Panc1 (cell line): ENCODE measurements at regions not wholly inside any gene's neighbourhood (a gene's known extent, or its start where the extent isn't known, plus 50 kb on each side); places are given as distances from the start of the nearest gene placed in this dataset.

Experiments used
- ATAC-seq: fragments of 200-7000 bp; cut with Tn5 transposase; 2 replicates; pipeline ENCODE4 v1.9.1; 2020; ENCODE audit warnings: mild to moderate bottlenecking, moderate library complexity
- BruUV-seq: library from RNA; stranded (reverse); fragments of 400-500 nt; replicated peaks from 2 replicates; lab custom pipeline; 2021; lab: Mats Ljungman, UMichigan
- CTCF ChIA-PET: fragments of 300-600 bp; sonication (Branson Sonifier 250); formaldehyde crosslinking; loops from one replicate; lab custom pipeline; 2022; ENCODE audit warnings: antibody characterized with exemption; lab: Charles Lee
- POLR2A ChIA-PET: fragments of 300-600 bp; sonication (Branson Sonifier 250); formaldehyde crosslinking; loops from one replicate; lab custom pipeline; 2022; ENCODE audit warnings: antibody characterized with exemption; lab: Charles Lee
- DNase-seq: peaks from one replicate; pipeline ENCODE4 v3.0.0-alpha.2; 2010; ENCODE audit warnings: low read depth, low spot score
- H3K27ac ChIP-seq: 2 replicates; pipeline ENCODE4 v1.5.1; 2011; ENCODE audit warnings: mild to moderate bottlenecking, low read length, inconsistent platforms
- H3K27me3 ChIP-seq: fragments of 200-500 bp; sonication (Bioruptor generic); 2 replicates; pipeline ENCODE4 v1.6.0; 2014; ENCODE audit warnings: low read length, inconsistent platforms; ENCODE audit not compliant: control insufficient read depth, insufficient read depth
- H3K36me3 ChIP-seq: fragments of 200-500 bp; sonication (Bioruptor generic); 2 replicates; pipeline ENCODE4 v1.5.1; 2014; ENCODE audit warnings: inconsistent platforms, mild to moderate bottlenecking, low read length, moderate library complexity; ENCODE audit not compliant: control insufficient read depth, insufficient read depth
- H3K4me1 ChIP-seq: 2 replicates; pipeline ENCODE4 v1.5.1; 2011; ENCODE audit warnings: inconsistent platforms, mild to moderate bottlenecking, low read length, moderate library complexity; ENCODE audit not compliant: control insufficient read depth, insufficient read depth
- H3K4me3 ChIP-seq, 2 experiments: 2 replicates each; pipeline ENCODE4 v1.5.1; 2011 to 2012; ENCODE audit warnings: low read depth in 2 of 2, low read length in 2 of 2, mild to moderate bottlenecking in 2 of 2, inconsistent platforms in 1 of 2, moderate library complexity in 1 of 2
- H3K9me3 ChIP-seq: fragments of 200-500 bp; sonication (Bioruptor generic); 2 replicates; pipeline ENCODE4 v1.5.1; 2014; ENCODE audit warnings: low read depth, mild to moderate bottlenecking, inconsistent platforms, low read length, moderate library complexity; ENCODE audit not compliant: control insufficient read depth, insufficient read depth
- CTCF ChIP-seq: fragments of 450-650 bp; IDR thresholded peaks from 2 replicates; pipeline ENCODE4 v1.5.1; 2017; ENCODE audit warnings: mild to moderate bottlenecking
- POLR2AphosphoS5 ChIP-seq: IDR thresholded peaks from 2 replicates; pipeline ENCODE4 v1.6.1; 2012; ENCODE audit warnings: mild to moderate bottlenecking, low read depth, low read length, moderate library complexity
- REST ChIP-seq, 2 experiments: IDR thresholded peaks; 2 replicates each; pipeline ENCODE4 v1.6.1; 2011 to 2012; ENCODE audit warnings: low read depth in 2 of 2, control low read depth in 1 of 2, low read length in 1 of 2, mild to moderate bottlenecking in 1 of 2, moderate library complexity in 1 of 2; ENCODE audit not compliant: insufficient read depth in 1 of 2
- SIN3A ChIP-seq: IDR thresholded peaks from 2 replicates; pipeline ENCODE4 v1.6.1; 2012; ENCODE audit warnings: low read depth, mild to moderate bottlenecking, low read length, moderate library complexity, borderline replicate concordance; ENCODE audit not compliant: insufficient read depth
- TCF7L2 ChIP-seq: IDR thresholded peaks from 2 replicates; pipeline ENCODE4 v1.6.1; 2011; ENCODE audit warnings: mild to moderate bottlenecking, low read depth, low read length, inconsistent platforms
- in situ Hi-C: cut with HindIII; loops from 2 replicates; pipeline ENCODE4 v1.10.0; 2016; ENCODE audit warnings: low sequenced_read_pairs, low pct_unique_long_range_greater_than_20kb
- intact Hi-C: fragments of 100-400 bp; cut with micrococcal nuclease; formaldehyde crosslinking; loops from one replicate; pipeline ENCODE4 v1.10.0; 2022; ENCODE audit not compliant: unreplicated experiment

- DNase-seq (no peak), ATAC-seq (no peak)
- intact Hi-C loops: no loop called here
- Histone ChIP-seq H3K4me1 (no peaks in the 10 kb centered on the region), H3K27me3 (no peaks in the 10 kb centered on the region), H3K9me3 (no peaks in the 10 kb centered on the region), H3K4me3 (no peak overlapping the region), H3K27ac (no peak overlapping the region), H3K36me3 (no peaks in the 10 kb centered on the region)
- ChIA-PET POLR2A (no interaction called here), CTCF (no interaction called here)
- no peak for TF ChIP-seq SIN3A
- TF ChIP-seq POLR2AphosphoS5: no peak
- no peak for TF ChIP-seq TCF7L2
- no peak for TF ChIP-seq REST (IDR thresholded peaks at IDR 0.05; ENCODE audit: insufficient read depth in 1 of 2, low read depth in 2 of 2, low read length in 1 of 2)
- no peak for TF ChIP-seq CTCF
- in situ Hi-C loops: no loop called here
- no TSS peak for BruUV-seq
These were observed 527.3 kb downstream of the GABRG1 start for GRCh38 chr4:45596379-45597101.

GRCh38 chr4:45580334-45580733 is 543.5 kb downstream of the GABRG1 start:
- intact Hi-C loops: no loop called here
- Histone ChIP-seq H3K9me3 (no peaks in the 10 kb centered on the region), H3K27me3 (no peaks in the 10 kb centered on the region), H3K4me1 (no peaks in the 10 kb centered on the region), H3K36me3 (no peaks in the 10 kb centered on the region), H3K27ac (no peak overlapping the region), H3K4me3 (no peak overlapping the region)
- BruUV-seq: no TSS peak
- no peak for ATAC-seq
- TF ChIP-seq TCF7L2 (no peak), SIN3A (no peak)
- CTCF ChIA-PET: no interaction called here
- in situ Hi-C loops: no loop called here
- no peak for DNase-seq
- POLR2A ChIA-PET: no interaction called here

GRCh38 chr4:45578874-45579273 is 545.0 kb downstream of the GABRG1 start:
- H3K9me3 ChIP-seq: no peaks in the 10 kb centered on the region
- in situ Hi-C loops (no loop called here), intact Hi-C loops (no loop called here)
- no peaks in the 10 kb centered on the region for H3K36me3 ChIP-seq
- H3K4me1 ChIP-seq: no peaks in the 10 kb centered on the region
- H3K27ac ChIP-seq: no peak overlapping the region
- no peak for DNase-seq
- no TSS peak for BruUV-seq
- ChIA-PET POLR2A (no interaction called here), CTCF (no interaction called here)
- ATAC-seq: no peak
- no peaks in the 10 kb centered on the region for H3K27me3 ChIP-seq
- TF ChIP-seq SIN3A: no peak
- no peak for TF ChIP-seq POLR2AphosphoS5
- TF ChIP-seq CTCF: no peak
- TF ChIP-seq TCF7L2: no peak
- TF ChIP-seq REST (IDR thresholded peaks at IDR 0.05; ENCODE audit: insufficient read depth in 1 of 2, low read depth in 2 of 2, low read length in 1 of 2): no peak
- no peak overlapping the region for H3K4me3 ChIP-seq
